Naive thymus-derived CD8-positive, alpha-beta T cell (primary cell): ENCODE measurements at regions not wholly inside any gene's neighbourhood (a gene's known extent, or its start where the extent isn't known, plus 50 kb on each side); places are given as distances from the start of the nearest gene placed in this dataset.

Source experiments
- ATAC-seq, 2 donors: fragments of 150-1000 bp; cut with Tn5 transposase in 1 of 2; sonication (Bioruptor Pico), chemical (Tn5 transposase) in 1 of 2; 1 replicate in 1 of 2; 2 replicates in 1 of 2; pipeline ENCODE4 v1.10.0; 2021; ENCODE audit warnings: mild to moderate bottlenecking in 2 of 2, moderate library complexity in 2 of 2
- POLR2A ChIA-PET: fragments of 350-600 bp; sonication (Branson Sonifier 250); formaldehyde crosslinking; loops from one replicate; lab custom pipeline; 2021; ENCODE audit warnings: antibody characterized with exemption; lab: Charles Lee
- DNase-seq, 10 donors: peaks; one replicate each; pipeline versions ENCODE4 v3.0.0 to v3.0.0-alpha.2; 2020 to 2022
- H3K27ac Mint-ChIP-seq, 10 donors: one replicate each; pipeline ENCODE4 v1.8.0; 2020 to 2022; ENCODE audit warnings: mild to moderate bottlenecking in 10 of 10, mixed read lengths in 10 of 10, moderate library complexity in 4 of 10, inconsistent platforms in 1 of 10
- H3K27me3 Mint-ChIP-seq, 5 donors: one replicate each; pipeline ENCODE4 v1.8.0; 2021 to 2022; ENCODE audit warnings: mixed read lengths in 5 of 5
- H3K36me3 Mint-ChIP-seq, 3 donors: one replicate each; pipeline ENCODE4 v1.8.0; 2020 to 2022; ENCODE audit warnings: mixed read lengths in 3 of 3, mild to moderate bottlenecking in 2 of 3, inconsistent platforms in 1 of 3
- H3K4me1 Mint-ChIP-seq, 4 donors: one replicate each; pipeline ENCODE4 v1.8.0; 2021 to 2022; ENCODE audit warnings: mixed read lengths in 4 of 4
- H3K4me3 Mint-ChIP-seq, 10 donors: one replicate each; pipeline ENCODE4 v1.8.0; 2020 to 2022; ENCODE audit warnings: mild to moderate bottlenecking in 10 of 10, mixed read lengths in 10 of 10, moderate library complexity in 6 of 10, inconsistent platforms in 1 of 10
- H3K9me3 Mint-ChIP-seq, 9 donors: one replicate each; pipeline ENCODE4 v1.8.0; 2020 to 2022; ENCODE audit warnings: mixed read lengths in 9 of 9, mild to moderate bottlenecking in 3 of 9, inconsistent platforms in 1 of 9, moderate library complexity in 1 of 9

- H3K4me1 Mint-ChIP-seq = no peaks in the 10 kb centered on the region
- H3K9me3 Mint-ChIP-seq = peaks cover 14 to 66% (median 23%) of the 10 kb centered on the region in 9 donors
Observed at GRCh38 chr11:23370580-23371275, 510.5 kb upstream of the CCDC179 start.

DNA sequence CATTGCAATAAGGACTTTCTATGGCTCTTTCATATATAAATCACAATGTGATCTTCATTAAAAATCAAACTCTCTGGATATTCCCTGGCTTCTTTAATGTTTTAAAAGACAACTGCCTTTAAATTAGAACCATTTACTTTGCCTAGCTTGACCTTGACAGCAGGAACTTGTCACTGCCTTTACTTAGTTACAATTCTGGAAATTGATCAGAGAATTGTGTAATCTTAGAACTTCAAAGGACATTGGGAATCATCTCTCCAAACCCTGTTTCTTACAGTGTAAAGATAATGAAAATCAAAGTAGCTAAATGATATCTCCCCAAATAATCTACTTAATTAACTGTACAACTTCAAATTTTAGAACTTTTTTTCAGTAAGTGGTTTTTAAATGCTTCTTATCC is 517.6 kb upstream of the CCDC179 start:
- DNase-seq (no peak), ATAC-seq (no peak)
- POLR2A ChIA-PET = no interaction called here
- Mint-ChIP-seq H3K4me1 (no peaks in the 10 kb centered on the region), H3K36me3 (peaks cover 0 to 5% (median 2%) of the 10 kb centered on the region in 3 donors), H3K9me3 (peaks cover 0 to 37% (median 13%) of the 10 kb centered on the region in 9 donors), H3K27ac (no peak overlapping the region), H3K4me3 (no peak overlapping the region), H3K27me3 (no peaks in the 10 kb centered on the region)

More at GRCh38 chr11:23370580-23371275, 510.5 kb upstream of the CCDC179 start:
- Mint-ChIP-seq H3K36me3 (peaks cover 0 to 2% (median 0%) of the 10 kb centered on the region in 3 donors), H3K27ac (no peak overlapping the region), H3K4me3 (no peak overlapping the region), H3K27me3 (no peaks in the 10 kb centered on the region)
- DNase-seq (no peak), ATAC-seq (no peak)
- POLR2A ChIA-PET = no interaction called here

DNA sequence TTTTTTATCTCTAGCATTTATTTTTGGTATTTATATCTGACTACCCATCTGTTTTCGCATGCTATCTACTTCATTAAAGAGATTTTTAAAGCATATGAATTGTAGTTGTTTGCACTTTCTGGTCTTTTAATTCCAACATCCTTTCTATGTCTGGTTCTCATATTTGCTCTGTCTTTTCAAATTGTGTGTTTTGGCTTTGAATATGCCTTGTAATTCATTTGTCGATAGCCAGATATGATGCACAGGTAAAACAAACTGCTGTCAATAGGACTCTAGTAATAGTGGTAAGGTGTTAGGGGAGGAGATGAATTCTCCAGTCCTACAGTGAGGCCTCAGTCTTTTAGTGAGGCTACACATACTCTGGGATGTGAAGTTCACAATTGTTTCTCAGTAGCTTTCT is 530.8 kb upstream of the CCDC179 start:
- H3K27me3 Mint-ChIP-seq = no peaks in the 10 kb centered on the region
- H3K36me3 Mint-ChIP-seq = no peaks in the 10 kb centered on the region
- no peak overlapping the region for H3K27ac Mint-ChIP-seq
- POLR2A ChIA-PET = no interaction called here
- ATAC-seq (no peak), DNase-seq (no peak)
- no peak overlapping the region for H3K4me3 Mint-ChIP-seq
- no peaks in the 10 kb centered on the region for H3K4me1 Mint-ChIP-seq
- peaks cover 0 to 10% (median 5%) of the 10 kb centered on the region in 9 donors for H3K9me3 Mint-ChIP-seq

- H3K4me1 Mint-ChIP-seq = no peaks in the 10 kb centered on the region
- DNase-seq (no peak), ATAC-seq (no peak)
- H3K36me3 Mint-ChIP-seq = peaks cover 0 to under 1% (median 0%) of the 10 kb centered on the region in 3 donors
- H3K27me3 Mint-ChIP-seq = no peaks in the 10 kb centered on the region
- no peak overlapping the region for H3K27ac Mint-ChIP-seq
- H3K4me3 Mint-ChIP-seq = no peak overlapping the region
- peaks cover 0 to 10% (median 4%) of the 10 kb centered on the region in 9 donors for H3K9me3 Mint-ChIP-seq
- POLR2A ChIA-PET = no interaction called here
Observed at GRCh38 chr11:23398052-23398451, 537.8 kb upstream of the CCDC179 start.

- POLR2A ChIA-PET = no interaction called here
- Mint-ChIP-seq H3K36me3 (peaks cover 0 to 2% (median 0%) of the 10 kb centered on the region in 3 donors), H3K9me3 (peaks cover 2 to 15% (median 4%) of the 10 kb centered on the region in 9 donors), H3K4me1 (no peaks in the 10 kb centered on the region), H3K27me3 (no peaks in the 10 kb centered on the region), H3K27ac (no peak overlapping the region), H3K4me3 (no peak overlapping the region)
- no peak for DNase-seq
- ATAC-seq = no peak
Observed at GRCh38 chr11:23399995-23400394, 539.7 kb upstream of the CCDC179 start.

DNA sequence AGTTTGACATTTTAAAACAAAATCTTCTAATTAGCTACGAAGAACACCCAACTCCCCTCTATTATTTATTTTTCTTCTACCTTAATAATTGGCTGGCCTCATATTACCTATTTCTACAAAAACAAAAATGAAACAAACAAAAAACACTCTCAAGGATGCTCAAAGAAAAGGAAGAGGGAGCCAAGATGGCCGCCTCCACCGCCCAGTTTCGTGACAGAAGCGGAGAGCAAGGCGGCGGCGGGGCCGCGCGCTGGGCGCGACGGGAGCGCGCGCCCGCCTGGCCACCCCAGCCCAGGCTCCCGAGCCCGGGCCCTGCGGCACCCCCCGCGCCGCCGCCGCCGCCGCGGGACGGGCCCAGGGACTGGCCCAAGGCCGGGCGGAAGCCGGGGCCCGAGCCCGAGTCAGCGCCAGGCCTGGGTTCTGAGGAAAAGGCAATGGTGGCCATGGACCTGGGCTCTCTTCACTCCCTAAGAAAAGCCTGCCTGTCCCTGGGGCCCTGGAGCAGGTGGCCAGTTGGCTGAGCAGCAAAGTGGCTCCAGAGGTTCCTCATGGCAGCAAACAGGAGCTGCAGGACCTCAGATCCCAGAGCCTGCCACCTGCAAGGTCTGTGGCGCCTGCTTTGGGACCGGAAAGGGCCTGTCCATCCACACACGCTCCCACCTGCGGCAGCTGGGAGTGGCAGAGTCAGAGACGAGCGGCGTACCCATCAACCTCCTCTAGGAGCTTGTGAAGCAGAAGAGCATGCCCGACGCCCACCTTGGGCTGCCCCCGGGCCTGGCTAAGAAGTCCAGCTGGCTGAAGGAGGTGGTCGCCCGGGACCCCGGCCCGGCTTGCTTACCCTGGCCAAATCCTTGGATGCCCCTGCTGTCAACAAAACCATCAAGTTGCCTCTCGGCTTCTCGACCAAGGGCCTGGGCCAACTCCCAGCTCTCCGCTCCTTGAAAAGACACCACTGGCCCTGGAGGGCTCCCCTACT is 543.2 kb upstream of the CCDC179 start:
- DNase-seq (peak in 1 of 10 donors; percentile 55), ATAC-seq (no peak)
- POLR2A ChIA-PET = no interaction called here
- Mint-ChIP-seq H3K4me3 (no peak overlapping the region), H3K4me1 (no peaks in the 10 kb centered on the region), H3K36me3 (peaks cover 0 to 2% (median 0%) of the 10 kb centered on the region in 3 donors), H3K9me3 (peaks cover 2 to 29% (median 11%) of the 10 kb centered on the region in 9 donors), H3K27me3 (no peaks in the 10 kb centered on the region), H3K27ac (no peak overlapping the region)

DNA sequence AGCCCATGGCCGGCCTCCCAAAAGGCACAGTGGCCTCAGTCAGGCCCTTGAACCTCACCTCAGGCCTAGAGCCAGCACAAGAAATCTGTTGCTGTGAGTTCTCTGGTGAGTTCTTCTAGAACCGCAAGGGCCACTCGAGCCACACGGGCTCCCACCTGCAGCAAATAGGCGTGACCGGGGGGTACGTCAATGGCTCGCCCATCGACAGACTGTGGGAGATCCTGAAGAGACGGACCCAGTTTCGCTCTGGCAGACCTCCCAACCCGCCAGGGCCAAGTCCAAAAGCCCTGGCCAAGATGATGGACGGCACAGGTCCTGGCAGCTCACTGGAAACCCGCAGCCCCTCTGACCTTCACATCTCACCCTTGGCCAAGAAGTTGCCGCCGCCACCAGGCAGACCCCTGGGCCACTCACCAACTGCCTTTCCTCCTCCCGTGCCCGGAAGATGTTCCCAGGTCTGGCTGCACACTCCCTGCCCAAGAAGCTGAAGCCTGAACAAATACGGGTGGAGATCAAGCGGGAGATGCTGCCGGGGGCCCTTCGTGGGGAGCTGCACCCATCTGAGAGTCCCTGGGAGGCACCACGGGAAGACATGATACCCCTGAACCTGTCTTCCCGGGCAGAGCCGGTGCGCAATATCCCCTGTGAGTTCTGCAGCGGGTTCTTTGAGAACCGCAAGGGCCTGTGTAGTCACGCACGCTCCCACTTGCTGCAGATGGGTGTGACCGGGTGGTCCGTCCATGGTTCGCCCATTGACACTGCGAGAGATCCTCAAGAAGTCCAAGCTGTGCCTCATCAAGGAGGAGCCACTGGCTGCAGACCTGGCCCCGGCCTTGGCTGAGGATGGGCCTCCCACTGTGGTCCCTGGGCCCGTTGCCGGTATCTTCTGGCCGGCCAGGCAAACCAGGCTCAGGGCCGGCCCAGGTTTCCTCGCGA is 544.2 kb upstream of the CCDC179 start:
- H3K36me3 Mint-ChIP-seq = peaks cover 0 to 2% (median 0%) of the 10 kb centered on the region in 3 donors
- DNase-seq = peak in 1 of 10 donors; percentile 53
- no peaks in the 10 kb centered on the region for H3K4me1 Mint-ChIP-seq
- POLR2A ChIA-PET = no interaction called here
- H3K4me3 Mint-ChIP-seq = no peak overlapping the region
- H3K9me3 Mint-ChIP-seq = peaks cover 3 to 35% (median 12%) of the 10 kb centered on the region in 9 donors
- no peaks in the 10 kb centered on the region for H3K27me3 Mint-ChIP-seq
- ATAC-seq = no peak
- no peak overlapping the region for H3K27ac Mint-ChIP-seq

GRCh38 chr11:23405350-23405937 is 545.2 kb upstream of the CCDC179 start:
- H3K4me1 Mint-ChIP-seq = no peaks in the 10 kb centered on the region
- H3K9me3 Mint-ChIP-seq = peaks cover 3 to 39% (median 12%) of the 10 kb centered on the region in 9 donors
- DNase-seq (peak in 1 of 10 donors; percentile 50), ATAC-seq (no peak)
- no peak overlapping the region for H3K4me3 Mint-ChIP-seq
- peaks cover 0 to 2% (median 0%) of the 10 kb centered on the region in 3 donors for H3K36me3 Mint-ChIP-seq
- POLR2A ChIA-PET = no interaction called here
- H3K27ac Mint-ChIP-seq = no peak overlapping the region
- no peaks in the 10 kb centered on the region for H3K27me3 Mint-ChIP-seq

- no peaks in the 10 kb centered on the region for H3K27me3 Mint-ChIP-seq
- H3K36me3 Mint-ChIP-seq = peaks cover 0 to 5% (median 2%) of the 10 kb centered on the region in 3 donors
- no peak overlapping the region for H3K27ac Mint-ChIP-seq
- POLR2A ChIA-PET = no interaction called here
- no peak overlapping the region for H3K4me3 Mint-ChIP-seq
- DNase-seq (no peak), ATAC-seq (no peak)
- peaks cover 6 to 44% (median 18%) of the 10 kb centered on the region in 9 donors for H3K9me3 Mint-ChIP-seq
- no peaks in the 10 kb centered on the region for H3K4me1 Mint-ChIP-seq
Observed at GRCh38 chr11:23406131-23406819, 546.0 kb upstream of the CCDC179 start.

DNA sequence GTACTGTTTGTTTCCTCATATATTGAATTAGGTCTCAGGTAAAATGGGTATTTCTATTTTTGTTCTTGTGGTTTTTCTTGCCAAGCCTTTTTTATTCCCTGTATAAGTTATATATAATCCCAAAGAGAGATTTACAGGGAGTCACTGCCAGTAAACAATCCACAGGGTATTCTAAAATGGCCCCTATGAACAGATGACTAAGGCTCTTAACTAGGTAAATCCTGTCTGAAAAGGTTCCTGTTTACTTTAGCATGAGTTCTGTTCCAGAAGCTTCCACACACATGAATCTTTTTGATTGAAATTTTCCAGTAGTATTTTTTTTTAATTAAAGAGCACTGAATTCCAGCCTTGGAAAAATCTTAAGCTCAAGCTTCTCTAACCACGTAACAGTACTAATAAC is 552.8 kb upstream of the CCDC179 start:
- Mint-ChIP-seq H3K36me3 (peaks cover 0 to 5% (median 0%) of the 10 kb centered on the region in 3 donors), H3K27me3 (no peaks in the 10 kb centered on the region), H3K9me3 (peaks cover 0 to 46% (median 18%) of the 10 kb centered on the region in 9 donors), H3K4me1 (no peaks in the 10 kb centered on the region), H3K4me3 (no peak overlapping the region), H3K27ac (no peak overlapping the region)
- POLR2A ChIA-PET = no interaction called here
- no peak for DNase-seq
- no peak for ATAC-seq

DNA sequence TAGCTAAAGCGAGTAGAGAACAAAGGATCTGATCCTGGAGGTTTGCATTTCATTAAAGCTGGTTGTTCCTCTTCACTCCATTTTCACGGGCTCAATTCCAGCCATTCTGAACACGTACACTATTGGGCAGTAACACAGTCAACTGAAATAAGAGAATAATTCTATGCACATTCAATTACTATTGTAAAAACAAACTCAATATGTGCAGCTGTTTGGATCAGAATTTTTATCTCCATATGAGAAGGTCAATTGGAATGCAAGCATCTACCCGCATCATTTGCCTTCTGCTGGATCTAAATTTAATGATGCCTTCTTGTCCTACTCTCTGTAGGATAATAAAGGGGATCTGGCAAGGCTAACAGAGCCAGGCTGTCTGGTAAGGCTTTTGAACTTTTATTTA is 562.8 kb upstream of the CCDC179 start:
- H3K27me3 Mint-ChIP-seq = no peaks in the 10 kb centered on the region
- H3K36me3 Mint-ChIP-seq = no peaks in the 10 kb centered on the region
- peaks cover 0 to 16% (median 3%) of the 10 kb centered on the region in 9 donors for H3K9me3 Mint-ChIP-seq
- no peak for DNase-seq
- H3K27ac Mint-ChIP-seq = no peak overlapping the region
- H3K4me1 Mint-ChIP-seq = no peaks in the 10 kb centered on the region
- H3K4me3 Mint-ChIP-seq = no peak overlapping the region
- POLR2A ChIA-PET = no interaction called here
- ATAC-seq = no peak
